ENCODE measurements at regions not wholly inside any gene's neighbourhood (a gene's known extent, or its start where the extent isn't known, plus 50 kb on each side); places are given as distances from the start of the nearest gene placed in this dataset.

DNA sequence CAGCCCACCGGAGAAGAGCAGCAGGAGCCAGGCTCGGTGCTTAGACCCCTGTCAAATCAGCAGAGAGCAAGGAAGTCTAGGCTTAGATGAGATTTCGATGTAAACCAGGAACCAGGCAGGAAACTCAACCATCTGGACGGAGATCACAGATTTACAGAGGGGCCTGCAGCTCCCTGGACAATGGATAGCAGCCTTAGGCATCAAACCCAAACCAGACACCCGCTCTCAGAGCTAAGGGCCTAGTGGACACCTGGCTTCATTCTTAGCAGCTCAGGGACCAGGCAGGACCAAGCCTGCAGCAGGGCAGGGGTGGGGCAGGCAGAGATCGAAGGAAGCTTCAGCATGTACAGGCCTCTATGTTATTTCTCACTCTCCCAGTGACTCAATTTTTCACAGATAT is 127.8 kb upstream of the FMN2 start:
- H3K4me3 ChIP-seq (ENCODE audit: low read length): no peak overlapping the region
- TF ChIP-seq CTCF (conservative IDR thresholded peaks at IDR 0.05; ENCODE audit: low read length): no peak
- DNase-seq (ENCODE audit: low read depth): no peak

DNA sequence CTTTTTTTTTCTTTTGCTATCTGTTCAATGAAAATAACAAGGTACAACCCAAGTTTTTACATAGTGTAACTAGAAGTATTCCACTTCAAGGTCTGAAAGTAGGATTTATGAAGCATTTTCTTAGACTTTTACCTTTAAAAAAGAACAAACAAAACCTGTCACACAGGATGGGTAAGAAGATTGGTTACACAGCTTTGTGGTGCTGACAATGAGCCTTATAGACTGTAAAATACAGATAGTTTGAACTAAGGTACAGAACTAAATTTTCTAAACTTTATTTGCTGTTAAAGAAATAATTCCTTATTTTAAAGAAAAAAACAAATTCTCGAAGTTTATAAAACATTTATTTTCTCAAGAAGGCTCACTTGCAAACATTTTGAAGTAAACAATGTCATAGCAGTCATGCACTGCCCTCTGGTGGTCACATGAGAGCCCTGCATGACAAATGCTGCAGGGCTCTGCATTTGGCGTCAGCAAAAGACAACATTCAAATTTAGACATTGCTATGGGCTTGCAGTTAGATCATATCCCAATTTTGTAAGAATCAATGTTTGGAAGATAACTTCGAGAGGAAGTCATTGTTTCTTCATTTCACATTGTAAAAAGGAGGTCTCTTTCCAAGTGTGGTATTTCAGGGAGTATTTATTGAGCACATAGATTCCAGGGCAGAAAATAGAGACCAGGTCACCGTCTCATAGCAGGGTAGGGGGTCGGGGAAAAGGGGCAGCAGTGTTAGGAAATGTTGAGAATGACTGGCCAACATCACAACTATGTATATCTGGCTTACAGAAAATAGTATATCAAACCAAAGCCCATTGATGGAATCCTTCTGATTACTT is 115.3 kb upstream of the FMN2 start:
- H3K4me3 ChIP-seq (ENCODE audit: low read length): no peak overlapping the region
- DNase-seq (ENCODE audit: low read depth): peak; percentile 57
- peak; percentile 99 for TF ChIP-seq CTCF (conservative IDR thresholded peaks at IDR 0.05; ENCODE audit: low read length)

GRCh38 chr1:239977416-239977815 is 114.3 kb upstream of the FMN2 start:
- H3K4me3 ChIP-seq (ENCODE audit: low read length): no peak overlapping the region
- DNase-seq (ENCODE audit: low read depth): no peak
- TF ChIP-seq CTCF (conservative IDR thresholded peaks at IDR 0.05; ENCODE audit: low read length): no peak

GRCh38 chr1:239979456-239979855 is 112.2 kb upstream of the FMN2 start:
- TF ChIP-seq CTCF (conservative IDR thresholded peaks at IDR 0.05; ENCODE audit: low read length): no peak
- no peak for DNase-seq (ENCODE audit: low read depth)
- H3K4me3 ChIP-seq (ENCODE audit: low read length): no peak overlapping the region

DNA sequence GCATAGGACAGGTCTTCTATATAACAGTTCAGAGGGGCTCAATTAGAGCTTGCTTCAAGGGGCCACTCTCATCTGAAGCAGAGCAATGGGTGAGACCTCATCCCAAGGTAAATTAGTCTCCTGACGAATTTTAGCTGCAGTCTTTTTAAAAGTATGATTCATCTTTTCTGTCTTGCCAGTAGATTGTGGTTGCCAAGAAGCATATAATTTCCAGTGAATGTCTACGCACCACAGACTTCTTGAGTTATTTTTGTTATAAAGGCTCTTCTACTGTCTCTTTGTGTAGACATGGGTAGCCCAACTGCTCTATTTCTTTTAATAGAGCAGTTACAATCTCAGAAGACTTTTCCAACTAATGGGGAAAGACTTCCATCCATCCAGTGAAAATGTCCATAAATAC is 108.9 kb upstream of the FMN2 start:
- no peak for TF ChIP-seq CTCF (conservative IDR thresholded peaks at IDR 0.05; ENCODE audit: low read length)
- no peak overlapping the region for H3K4me3 ChIP-seq (ENCODE audit: low read length)
- DNase-seq (ENCODE audit: low read depth): no peak

DNA sequence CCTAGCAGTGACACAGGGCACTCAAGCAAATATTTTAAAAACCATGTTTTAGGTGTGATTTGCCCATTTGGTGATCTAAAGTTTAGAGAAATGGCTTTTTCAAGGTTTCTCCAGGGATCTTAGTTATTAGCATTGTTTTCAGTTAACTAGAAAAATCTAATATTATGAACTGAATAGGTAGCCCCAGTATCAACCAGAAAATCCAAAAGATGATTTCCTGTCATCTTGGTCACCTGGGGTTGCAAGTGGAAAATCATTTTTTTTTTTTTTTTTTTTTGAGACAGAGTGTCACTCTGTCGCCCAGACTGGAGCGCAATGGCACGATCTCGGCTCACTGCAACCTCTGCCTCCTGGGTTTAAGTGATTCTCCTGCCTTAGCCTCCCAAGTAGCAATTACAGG is 106.6 kb upstream of the FMN2 start:
- no peak for DNase-seq (ENCODE audit: low read depth)
- H3K4me3 ChIP-seq (ENCODE audit: low read length): no peak overlapping the region
- no peak for TF ChIP-seq CTCF (conservative IDR thresholded peaks at IDR 0.05; ENCODE audit: low read length)

DNA sequence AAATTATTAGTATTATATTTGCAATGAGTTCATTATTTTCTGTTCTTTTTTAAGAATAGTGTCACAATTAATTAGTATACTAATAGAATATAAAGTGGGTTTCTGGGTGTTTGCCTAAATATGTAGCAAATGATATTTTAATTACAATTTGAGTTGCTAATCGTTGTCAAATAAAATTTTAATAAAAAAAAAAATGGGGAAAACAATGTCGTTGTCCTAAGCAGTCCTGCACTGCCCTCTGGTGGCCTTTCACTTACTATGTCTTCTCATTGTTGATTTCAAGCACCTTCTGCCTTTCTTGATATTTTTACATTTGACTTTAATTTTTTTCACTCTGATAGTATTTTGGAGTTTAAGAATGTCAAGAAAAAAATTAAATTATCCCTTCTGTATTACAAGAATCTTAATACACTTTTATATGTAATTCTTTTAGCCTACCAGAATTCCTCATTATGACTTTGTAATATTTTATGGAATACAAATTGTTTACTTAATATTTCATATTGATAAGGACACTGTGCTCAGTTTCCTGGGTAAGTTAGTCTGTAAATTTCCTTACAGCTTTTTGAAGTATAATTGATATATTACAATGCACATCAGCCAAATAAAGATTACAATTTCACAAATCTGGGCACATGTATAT is 104.5 kb upstream of the FMN2 start:
- TF ChIP-seq CTCF (conservative IDR thresholded peaks at IDR 0.05; ENCODE audit: low read length): peak; percentile 83
- DNase-seq (ENCODE audit: low read depth): peak; percentile 61
- H3K4me3 ChIP-seq (ENCODE audit: low read length): no peak overlapping the region

All from AG10803 (cell line).